ENCODE measurements at regions not wholly inside any gene's neighbourhood (a gene's known extent, or its start where the extent isn't known, plus 50 kb on each side); places are given as distances from the start of the nearest gene placed in this dataset.

- DNase-seq (ENCODE audit: low spot score) = no peak
Observed at GRCh38 chr6:92945799-92946198, 473.6 kb downstream of the EPHA7 start.

- no peak for DNase-seq (ENCODE audit: low spot score)
Observed at GRCh38 chr6:92944132-92944531, 475.2 kb downstream of the EPHA7 start.

GRCh38 chr6:92942549-92942948 lies 476.8 kb downstream of the EPHA7 start:
- DNase-seq (ENCODE audit: low spot score) = no peak

GRCh38 chr6:92934625-92935024 lies 484.7 kb downstream of the EPHA7 start:
- DNase-seq (ENCODE audit: low spot score) = no peak

GRCh38 chr6:92930171-92930570 lies 489.2 kb downstream of the EPHA7 start:
- no peak for DNase-seq (ENCODE audit: low spot score)

GRCh38 chr6:92922216-92922806 lies 497.0 kb downstream of the EPHA7 start:
- no peak for DNase-seq (ENCODE audit: low spot score)

GRCh38 chr6:92915466-92915865 lies 503.9 kb downstream of the EPHA7 start:
- no peak for DNase-seq (ENCODE audit: low spot score)

- DNase-seq (ENCODE audit: low spot score) = no peak
Observed at GRCh38 chr6:92911301-92911700, 508.1 kb downstream of the EPHA7 start.

- no peak for DNase-seq (ENCODE audit: low spot score)
Observed at GRCh38 chr6:92910646-92911045, 508.7 kb downstream of the EPHA7 start.

GRCh38 chr6:92906385-92906784 lies 513.0 kb downstream of the EPHA7 start:
- no peak for DNase-seq (ENCODE audit: low spot score)

GRCh38 chr6:92893741-92894140 lies 525.6 kb downstream of the EPHA7 start:
- DNase-seq (ENCODE audit: low spot score) = no peak

GRCh38 chr6:92892626-92893170 lies 526.7 kb downstream of the EPHA7 start:
- DNase-seq (ENCODE audit: low spot score) = no peak

- no peak for DNase-seq (ENCODE audit: low spot score)
Observed at GRCh38 chr6:92888316-92888715, 531.0 kb downstream of the EPHA7 start.

GRCh38 chr6:92887871-92888270 lies 531.5 kb downstream of the EPHA7 start:
- no peak for DNase-seq (ENCODE audit: low spot score)

- no peak for DNase-seq (ENCODE audit: low spot score)
Observed at GRCh38 chr6:92879526-92879925, 539.8 kb downstream of the EPHA7 start.

GRCh38 chr6:92864966-92865555 lies 554.3 kb downstream of the EPHA7 start:
- no peak for DNase-seq (ENCODE audit: low spot score)

- no peak for DNase-seq (ENCODE audit: low spot score)
Observed at GRCh38 chr6:92849636-92850035, 569.7 kb downstream of the EPHA7 start.

- DNase-seq (ENCODE audit: low spot score) = no peak
Observed at GRCh38 chr6:92848901-92849300, 570.5 kb downstream of the EPHA7 start.

GRCh38 chr6:92848459-92848858 lies 570.9 kb downstream of the EPHA7 start:
- no peak for DNase-seq (ENCODE audit: low spot score)

GRCh38 chr6:92847988-92848387 lies 571.4 kb downstream of the EPHA7 start:
- no peak for DNase-seq (ENCODE audit: low spot score)

GRCh38 chr6:92840246-92840930 lies 579.0 kb downstream of the EPHA7 start:
- no peak for DNase-seq (ENCODE audit: low spot score)

- no peak for DNase-seq (ENCODE audit: low spot score)
Observed at GRCh38 chr6:92828788-92829187, 590.6 kb downstream of the EPHA7 start.

GRCh38 chr6:92827104-92827503 lies 592.3 kb downstream of the EPHA7 start:
- DNase-seq (ENCODE audit: low spot score) = no peak

All from globus pallidus (tissue), 1 donor.